H1 (cell line): ENCODE measurements at regions not wholly inside any gene's neighbourhood (a gene's known extent, or its start where the extent isn't known, plus 50 kb on each side); places are given as distances from the start of the nearest gene placed in this dataset.

Source experiments
- CTCF ChIA-PET: fragments of 300-600 bp; sonication (Branson Sonifier 250); formaldehyde crosslinking; loops from one replicate; lab custom pipeline; 2021; ENCODE audit not compliant: partially characterized antibody; lab: Charles Lee
- POLR2A ChIA-PET: fragments of 300-600 bp; sonication (Branson Sonifier 250); formaldehyde crosslinking; loops from one replicate; lab custom pipeline; 2021; ENCODE audit warnings: inconsistent platforms; ENCODE audit not compliant: partially characterized antibody; lab: Charles Lee
- DNase-seq, 2 experiments: peaks; one replicate each; pipeline versions ENCODE4 v3.0.0 to v3.0.0-alpha.2; 2010 to 2022; ENCODE audit warnings: low spot score in 2 of 2, low read depth in 1 of 2, mixed read lengths in 1 of 2
- FAIRE-seq: peaks from 2 replicates; lab custom pipeline; 2011; peaks lifted over from hg19 to GRCh38; lab: Jason Lieb, UNC
- H2AFZ ChIP-seq: 2 replicates; pipeline ENCODE4 v1.8.1; 2012; ENCODE audit warnings: low read length, inconsistent platforms
- H2AK5ac ChIP-seq: 2 replicates; pipeline ENCODE4 v1.6.1; 2013; ENCODE audit warnings: low read depth, low read length
- H2BK120ac ChIP-seq: replicated peaks from 2 replicates; pipeline ENCODE3; 2013; ENCODE audit warnings: low read depth, low read length, inconsistent platforms
- H2BK12ac ChIP-seq: 2 replicates; pipeline ENCODE4 v1.6.1; 2013; ENCODE audit warnings: low read depth, low read length
- H2BK15ac ChIP-seq: 2 replicates; pipeline ENCODE4 v1.6.1; 2013; ENCODE audit warnings: low read length
- H2BK20ac ChIP-seq: 2 replicates; pipeline ENCODE4 v1.6.1; 2013; ENCODE audit warnings: low read length
- H2BK5ac ChIP-seq: 2 replicates; pipeline ENCODE4 v1.6.1; 2013; ENCODE audit warnings: low read depth, low read length
- H3K14ac ChIP-seq: 2 replicates; pipeline ENCODE4 v1.6.1; 2013; ENCODE audit warnings: inconsistent platforms; ENCODE audit not compliant: insufficient read length
- H3K18ac ChIP-seq: 2 replicates; pipeline ENCODE4 v1.6.1; 2013; ENCODE audit warnings: low read length; ENCODE audit errors: extremely low read depth
- H3K23ac ChIP-seq: 2 replicates; pipeline ENCODE4 v1.6.1; 2013; ENCODE audit warnings: inconsistent platforms; ENCODE audit not compliant: insufficient read length
- H3K23me2 ChIP-seq: 2 replicates; pipeline ENCODE4 v1.6.1; 2013; ENCODE audit warnings: low read depth, low read length
- H3K27ac ChIP-seq: 2 replicates; pipeline ENCODE4 v1.6.1; 2011; ENCODE audit warnings: low read depth, low read length, inconsistent platforms
- H3K27me3 ChIP-seq, 4 experiments: replicated peaks in 1 of 4; 1 replicate in 1 of 4; 2 replicates in 3 of 4; pipeline versions ENCODE4 v1.6.1 to v1.8.1; 2011 to 2013; ENCODE audit warnings: low read length in 3 of 4, mild to moderate bottlenecking in 3 of 4, inconsistent platforms in 2 of 4, mixed read lengths in 2 of 4, moderate library complexity in 1 of 4; ENCODE audit not compliant: control insufficient read depth in 3 of 4, insufficient read depth in 3 of 4; ENCODE audit errors: extremely low read depth in 1 of 4
- H3K36me3 ChIP-seq, 4 experiments: 2 replicates each; pipeline versions ENCODE4 v1.6.1 to v1.8.1; 2011 to 2013; ENCODE audit warnings: mild to moderate bottlenecking in 4 of 4, low read length in 3 of 4, moderate library complexity in 2 of 4, control low read depth in 1 of 4, inconsistent platforms in 1 of 4; ENCODE audit not compliant: insufficient read depth in 4 of 4, control insufficient read depth in 2 of 4
- H3K4ac ChIP-seq: replicated peaks from 2 replicates; pipeline ENCODE3; 2013; ENCODE audit warnings: low read length, low read depth, mixed read lengths, inconsistent platforms; ENCODE audit not compliant: insufficient read length
- H3K4me1 ChIP-seq, 4 experiments: replicated peaks in 1 of 4; 1 replicate in 1 of 4; 2 replicates in 3 of 4; pipeline versions ENCODE4 v1.6.1 to v1.8.1; 2011 to 2013; ENCODE audit warnings: low read length in 3 of 4, inconsistent platforms in 2 of 4, mixed read lengths in 1 of 4; ENCODE audit not compliant: insufficient read depth in 4 of 4, control insufficient read depth in 3 of 4
- H3K4me2 ChIP-seq, 2 experiments: 2 replicates each; pipeline versions ENCODE4 v1.6.1 to v1.8.1; 2011 to 2013; ENCODE audit warnings: low read depth in 2 of 2, low read length in 2 of 2, control low read depth in 1 of 2, inconsistent platforms in 1 of 2, mild to moderate bottlenecking in 1 of 2; ENCODE audit not compliant: insufficient read depth in 1 of 2
- H3K4me3 ChIP-seq, 4 experiments: fragments of 200-600, 300-600 bp in 1 of 4; sonication (generic), shearing (Covaris generic), sonication (Bioruptor Twin) in 1 of 4; 2 replicates each; pipeline versions ENCODE4 v1.5.1 to v1.8.1; 2011 to 2016; ENCODE audit warnings: low read length in 4 of 4, low read depth in 3 of 4, control low read depth in 2 of 4, inconsistent platforms in 2 of 4, mild to moderate bottlenecking in 2 of 4, mixed read lengths in 1 of 4, moderate library complexity in 1 of 4; ENCODE audit not compliant: insufficient read depth in 2 of 4; ENCODE audit errors: extremely low read depth in 1 of 4
- H3K56ac ChIP-seq: replicated peaks from 2 replicates; pipeline ENCODE3; 2013; ENCODE audit warnings: low read depth, mild to moderate bottlenecking, mixed read lengths, low read length, inconsistent platforms; ENCODE audit not compliant: insufficient read length
- H3K79me1 ChIP-seq: 2 replicates; pipeline ENCODE4 v1.6.1; 2013; ENCODE audit warnings: low read depth, low read length, control low read depth
- H3K79me2 ChIP-seq, 2 experiments: 2 replicates each; pipeline versions ENCODE4 v1.6.1 to v1.8.1; 2012 to 2013; ENCODE audit warnings: low read length in 2 of 2, mild to moderate bottlenecking in 2 of 2, inconsistent platforms in 1 of 2; ENCODE audit not compliant: insufficient read depth in 2 of 2, control insufficient read depth in 1 of 2
- H3K9ac ChIP-seq, 4 experiments: replicated peaks in 1 of 4; 1 replicate in 1 of 4; 2 replicates in 3 of 4; pipeline versions ENCODE4 v1.6.1 to v1.8.1; 2011 to 2013; ENCODE audit warnings: low read depth in 3 of 4, low read length in 3 of 4, control low read depth in 2 of 4, mild to moderate bottlenecking in 2 of 4, moderate library complexity in 2 of 4, inconsistent platforms in 1 of 4; ENCODE audit errors: extremely low read depth in 1 of 4
- H3K9me3 ChIP-seq, 2 experiments: 2 replicates each; pipeline versions ENCODE4 v1.6.1 to v1.8.1; 2012 to 2013; ENCODE audit warnings: mild to moderate bottlenecking in 2 of 2, moderate library complexity in 2 of 2, control low read depth in 1 of 2, inconsistent platforms in 1 of 2, low read depth in 1 of 2, low read length in 1 of 2, mixed read lengths in 1 of 2; ENCODE audit not compliant: insufficient read depth in 2 of 2
- H4K20me1 ChIP-seq, 2 experiments: replicated peaks in 1 of 2; 2 replicates each; pipeline versions ENCODE3 to v1.8.1; 2011 to 2013; ENCODE audit warnings: inconsistent platforms in 2 of 2, low read length in 2 of 2, mild to moderate bottlenecking in 1 of 2; ENCODE audit not compliant: insufficient read depth in 2 of 2, control insufficient read depth in 1 of 2
- H4K5ac ChIP-seq: 2 replicates; pipeline ENCODE4 v1.6.1; 2013; ENCODE audit warnings: low read length, low read depth, mixed read lengths, inconsistent platforms; ENCODE audit not compliant: insufficient read length
- H4K8ac ChIP-seq: 2 replicates; pipeline ENCODE4 v1.8.0; 2013; ENCODE audit warnings: mild to moderate bottlenecking, moderate library complexity, low read length, inconsistent platforms; ENCODE audit not compliant: insufficient read depth; ENCODE audit errors: extremely low read depth
- H4K91ac ChIP-seq: replicated peaks from 2 replicates; pipeline ENCODE3; 2013; ENCODE audit warnings: low read length, mixed read lengths, inconsistent platforms; ENCODE audit not compliant: insufficient read length
- CREB1 ChIP-seq: IDR thresholded peaks from 2 replicates; pipeline ENCODE4 v1.6.1; 2012; ENCODE audit warnings: inconsistent platforms
- JUN ChIP-seq: IDR thresholded peaks from 2 replicates; pipeline ENCODE4 v1.6.1; 2011; ENCODE audit warnings: low read depth, mild to moderate bottlenecking, improper control_type of control experiment, low read length
- JUND ChIP-seq: IDR thresholded peaks from 2 replicates; pipeline ENCODE4 v1.6.1; 2011; ENCODE audit warnings: mild to moderate bottlenecking, improper control_type of control experiment, low read length
- RXRA ChIP-seq: IDR thresholded peaks from 2 replicates; pipeline ENCODE4 v1.6.1; 2011; ENCODE audit warnings: low read depth, mild to moderate bottlenecking, low read length, moderate library complexity; ENCODE audit not compliant: insufficient read depth
- WGBS, 2 experiments: shearing (Covaris generic) in 1 of 2; methylation state at CpG; one replicate each; pipeline versions ENCODE4 v1.1.6 to v1.1.7; 2013 to 2015; ENCODE audit warnings: low lambda C conversion rate in 2 of 2, mixed read lengths in 2 of 2, inconsistent platforms in 1 of 2, low coverage in 1 of 2, missing lambda C conversion rate in 1 of 2; ENCODE audit not compliant: insufficient replicate concordance in 2 of 2, insufficient coverage in 1 of 2, insufficient read length in 1 of 2; ENCODE audit errors: extremely low coverage in 1 of 2, missing lambda C conversion rate in 1 of 2; 5-methylcytosine and 5-hydroxymethylcytosine counted together

GRCh38 chr12:17169726-17170471 is 563.9 kb upstream of the LMO3 start:
- Histone ChIP-seq H3K79me1 (no peaks in the 10 kb centered on the region), H3K18ac (no peak overlapping the region), H2BK15ac (no peak overlapping the region), H3K27ac (no peak overlapping the region), H4K8ac (no peak overlapping the region), H2BK120ac (no peak overlapping the region), H4K5ac (no peak overlapping the region), H3K36me3 (no peaks in the 10 kb centered on the region), H2BK20ac (no peak overlapping the region), H3K4ac (no peak overlapping the region), H2AFZ (no peak overlapping the region; the same call in 1 of the 2 replicates), H3K4me3 (no peak overlapping the region), H2AK5ac (no peak overlapping the region), H3K14ac (no peak overlapping the region), H4K20me1 (no peaks in the 10 kb centered on the region), H3K4me2 (no peak overlapping the region), H3K9ac (no peak overlapping the region), H3K4me1 (no peaks in the 10 kb centered on the region), H2BK12ac (no peak overlapping the region), H3K23ac (no peak overlapping the region), H3K9me3 (no peaks in the 10 kb centered on the region), H4K91ac (no peak overlapping the region), H3K79me2 (no peaks in the 10 kb centered on the region), H2BK5ac (no peak overlapping the region), H3K23me2 (no peaks in the 10 kb centered on the region), H3K27me3 (no peaks in the 10 kb centered on the region), H3K56ac (no peak overlapping the region)
- FAIRE-seq = no peak
- CTCF ChIA-PET = no interaction called here
- no peak for TF ChIP-seq CREB1
- no peak for TF ChIP-seq JUND
- no peak for TF ChIP-seq JUN
- no peak for TF ChIP-seq RXRA
- 83% methylated on average over 5 of the region's 5 CpGs; no CpG with 5 or more reads in 1 of the 2 experiments for WGBS, 2 experiments
- POLR2A ChIA-PET = no interaction called here
- no peak for DNase-seq
